Fibroblast of skin of abdomen (primary cell): ENCODE measurements at regions not wholly inside any gene's neighbourhood (a gene's known extent, or its start where the extent isn't known, plus 50 kb on each side); places are given as distances from the start of the nearest gene placed in this dataset.
"Not testable (repeated sequence)": the region's sequence is repeated elsewhere in the genome, so short reads cannot be mapped to it uniquely, and the experiment has no call there.

Source experiments
- DNase-seq: peaks from one replicate; pipeline ENCODE4 v3.0.0-alpha.2; 2013

GRCh38 chr13:82147526-82147925 lies 1734.7 kb downstream of the SLITRK1 start:
- no peak for DNase-seq

- DNase-seq = no peak
Measured at GRCh38 chr13:82136880-82137279, 1745.4 kb downstream of the SLITRK1 start.

- DNase-seq = no peak
Measured at GRCh38 chr13:82129281-82129680, 1753.0 kb downstream of the SLITRK1 start.

GRCh38 chr13:82118589-82118988 lies 1763.7 kb downstream of the SLITRK1 start:
- DNase-seq = no peak

GRCh38 chr13:82116422-82116989 lies 1765.8 kb downstream of the SLITRK1 start:
- no peak for DNase-seq

- DNase-seq = no peak
Measured at GRCh38 chr13:82115391-82115790, 1766.9 kb downstream of the SLITRK1 start.

GRCh38 chr13:82096256-82096655 lies 1755.3 kb upstream of the SPRY2 start:
- no peak for DNase-seq

- no peak for DNase-seq
Measured at GRCh38 chr13:82092312-82092711, 1751.4 kb upstream of the SPRY2 start.

- peak; percentile 13 for DNase-seq
Measured at GRCh38 chr13:82088781-82089180, 1747.9 kb upstream of the SPRY2 start.

- no peak for DNase-seq
Measured at GRCh38 chr13:82076496-82076895, 1735.6 kb upstream of the SPRY2 start.

- no peak for DNase-seq
Measured at GRCh38 chr13:82070416-82070815, 1729.5 kb upstream of the SPRY2 start.

GRCh38 chr13:82062772-82063171 lies 1721.8 kb upstream of the SPRY2 start:
- no peak for DNase-seq

GRCh38 chr13:82058364-82058763 lies 1717.4 kb upstream of the SPRY2 start:
- no peak for DNase-seq

- DNase-seq = not testable (repeated sequence)
Measured at GRCh38 chr13:82045316-82045715, 1704.4 kb upstream of the SPRY2 start.

GRCh38 chr13:82036602-82037001 lies 1695.7 kb upstream of the SPRY2 start:
- no peak for DNase-seq

GRCh38 chr13:82011355-82011754 lies 1670.4 kb upstream of the SPRY2 start:
- no peak for DNase-seq

GRCh38 chr13:82010780-82011179 lies 1669.9 kb upstream of the SPRY2 start:
- DNase-seq = no peak

- no peak for DNase-seq
Measured at GRCh38 chr13:82002710-82003109, 1661.8 kb upstream of the SPRY2 start.

- no peak for DNase-seq
Measured at GRCh38 chr13:81995316-81995715, 1654.4 kb upstream of the SPRY2 start.

GRCh38 chr13:81990652-81991051 lies 1649.7 kb upstream of the SPRY2 start:
- no peak for DNase-seq

GRCh38 chr13:81988567-81988966 lies 1647.6 kb upstream of the SPRY2 start:
- DNase-seq = no peak

GRCh38 chr13:81987677-81988357 lies 1646.9 kb upstream of the SPRY2 start:
- no peak for DNase-seq

- DNase-seq = no peak
Measured at GRCh38 chr13:81987159-81987558, 1646.2 kb upstream of the SPRY2 start.

- no peak for DNase-seq
Measured at GRCh38 chr13:81986308-81986707, 1645.4 kb upstream of the SPRY2 start.

GRCh38 chr13:81957121-81957520 lies 1616.2 kb upstream of the SPRY2 start:
- no peak for DNase-seq
